Caco-2 (cell line): ENCODE measurements at regions not wholly inside any gene's neighbourhood (a gene's known extent, or its start where the extent isn't known, plus 50 kb on each side); places are given as distances from the start of the nearest gene placed in this dataset.

ENCODE experiments used
- BruUV-seq: library from RNA; stranded (reverse); fragments of 400-500 nt; replicated peaks from 2 replicates; lab custom pipeline; 2021; lab: Mats Ljungman, UMichigan
- CTCF ChIA-PET: fragments of 300-600 bp; sonication (Branson Sonifier 250); formaldehyde crosslinking; loops from one replicate; lab custom pipeline; 2022; ENCODE audit warnings: antibody characterized with exemption; lab: Charles Lee
- POLR2A ChIA-PET: fragments of 300-600 bp; sonication (Branson Sonifier 250); formaldehyde crosslinking; loops from one replicate; lab custom pipeline; 2022; ENCODE audit warnings: antibody characterized with exemption; lab: Charles Lee
- DNase-seq, 2 experiments: peaks; one replicate each; pipeline versions ENCODE4 v3.0.0 to v3.0.0-alpha.2; 2020 to 2022
- H3K27me3 ChIP-seq: replicated peaks from 2 replicates; pipeline ENCODE4 v1.6.0; 2011; ENCODE audit warnings: low read length; ENCODE audit not compliant: control insufficient read depth, insufficient read depth
- H3K36me3 ChIP-seq: 2 replicates; pipeline ENCODE4 v1.5.1; 2011; ENCODE audit warnings: low read length; ENCODE audit not compliant: control insufficient read depth, insufficient read depth
- H3K4me1 ChIP-seq: fragments of 250-450 bp; sonication (Bioruptor Pico); 2 replicates; pipeline ENCODE4 v1.5.1; 2020; ENCODE audit warnings: mild to moderate bottlenecking
- H3K4me3 ChIP-seq: 2 replicates; pipeline ENCODE4 v1.5.1; 2011; ENCODE audit warnings: low read depth, mild to moderate bottlenecking, control low read depth, low read length
- H3K9me3 ChIP-seq: fragments of 250-450 bp; sonication (Bioruptor Pico); 2 replicates; pipeline ENCODE4 v1.5.1; 2020; ENCODE audit warnings: mild to moderate bottlenecking, moderate library complexity
- H3K27ac Mint-ChIP-seq: one replicate; pipeline ENCODE4 v1.8.0; 2022; ENCODE audit warnings: mixed read lengths; ENCODE audit not compliant: unreplicated experiment
- H3K27me3 Mint-ChIP-seq: one replicate; pipeline ENCODE4 v1.8.0; 2022; ENCODE audit warnings: mixed read lengths; ENCODE audit not compliant: insufficient read depth, unreplicated experiment
- H3K36me3 Mint-ChIP-seq: one replicate; pipeline ENCODE4 v1.8.0; 2022; ENCODE audit warnings: mild to moderate bottlenecking, mixed read lengths; ENCODE audit not compliant: insufficient read depth, unreplicated experiment
- H3K4me1 Mint-ChIP-seq: one replicate; pipeline ENCODE4 v1.8.0; 2022; ENCODE audit warnings: low read depth, mixed read lengths; ENCODE audit not compliant: unreplicated experiment
- H3K4me3 Mint-ChIP-seq: one replicate; pipeline ENCODE4 v1.8.0; 2022; ENCODE audit warnings: mild to moderate bottlenecking, moderate library complexity, mixed read lengths; ENCODE audit not compliant: unreplicated experiment
- H3K9me3 Mint-ChIP-seq: one replicate; pipeline ENCODE4 v1.8.0; 2022; ENCODE audit warnings: mixed read lengths; ENCODE audit not compliant: unreplicated experiment
- intact Hi-C: fragments of 100-400 bp; cut with micrococcal nuclease; formaldehyde crosslinking; loops from one replicate; pipeline ENCODE4 v1.10.0; 2022; ENCODE audit not compliant: unreplicated experiment
- TF ChIP-seq, protein P1 (sequence below), 2 experiments: fragments of 200-600 bp in 1 of 2; IDR thresholded peaks; 1 replicate in 1 of 2; 2 replicates in 1 of 2; pipeline versions ENCODE4 v1.5.1 to v1.8.0; 2011 to 2022; ENCODE audit warnings: antibody characterized with exemption in 1 of 2, control low read depth in 1 of 2, inconsistent platforms in 1 of 2, low read depth in 1 of 2, low read length in 1 of 2, mild to moderate bottlenecking in 1 of 2, moderate library complexity in 1 of 2; ENCODE audit not compliant: insufficient read depth in 1 of 2, severe bottlenecking in 1 of 2, unreplicated experiment in 1 of 2

DNA sequence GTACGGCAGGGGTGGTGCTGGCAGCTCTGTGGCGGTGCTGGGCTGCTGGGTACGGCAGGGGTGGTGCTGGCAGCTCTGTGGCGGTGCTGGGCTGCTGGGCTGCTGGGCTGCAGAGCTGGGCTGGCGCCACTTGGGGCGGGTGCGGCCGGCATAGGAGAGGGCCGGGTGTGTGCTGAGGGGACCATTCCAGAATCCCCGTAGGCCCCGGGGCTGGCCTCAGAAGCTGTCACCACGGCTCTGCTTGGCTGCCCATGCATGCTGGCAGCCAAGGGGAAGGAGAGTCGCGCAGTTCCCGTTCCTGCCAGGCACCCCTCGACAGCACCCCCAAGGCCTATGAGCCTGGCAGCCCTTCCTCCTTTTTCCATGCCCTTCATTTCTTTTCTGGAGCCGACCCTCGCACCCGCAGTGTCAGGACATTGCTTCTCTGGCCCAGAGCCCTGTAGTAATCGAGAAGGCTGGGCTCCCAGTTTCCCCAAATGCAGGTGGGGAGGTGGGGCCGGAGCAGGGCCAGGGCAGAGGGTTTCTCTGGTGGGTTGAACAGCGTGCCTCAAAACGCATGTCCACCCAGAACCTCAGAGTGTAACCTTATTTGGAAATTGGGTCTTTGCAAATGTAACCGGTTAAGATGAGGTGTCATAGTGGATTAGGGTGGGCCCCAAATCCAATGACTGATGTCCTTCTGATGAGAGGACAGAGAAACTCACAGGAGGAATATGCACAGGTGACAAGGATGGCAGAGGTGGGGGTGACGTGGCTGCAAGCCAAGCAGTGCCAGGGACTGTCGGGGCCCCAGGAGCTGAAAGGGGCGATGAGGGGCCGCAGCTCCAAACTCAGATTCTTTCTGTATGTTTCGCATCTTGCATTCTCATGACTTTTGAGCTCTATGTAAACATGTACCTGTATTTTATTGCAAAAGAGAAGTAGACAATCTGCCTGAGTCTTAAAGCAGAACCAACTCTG is 71.0 kb upstream of the ACTRT2 start:
- Histone ChIP-seq H3K4me3 (no peak overlapping the region), H3K27me3 (no peaks in the 10 kb centered on the region), H3K4me1 (no peaks in the 10 kb centered on the region), H3K36me3 (no peaks in the 10 kb centered on the region), H3K9me3 (no peaks in the 10 kb centered on the region)
- peaks cover 9% of the 10 kb centered on the region for H3K27me3 Mint-ChIP-seq
- H3K27ac Mint-ChIP-seq: no peak overlapping the region
- intact Hi-C loops: no loop called here
- no peak for DNase-seq
- H3K4me1 Mint-ChIP-seq: no peaks in the 10 kb centered on the region
- ChIA-PET CTCF (no interaction called here), POLR2A (no interaction called here)
- no peaks in the 10 kb centered on the region for H3K36me3 Mint-ChIP-seq
- TF ChIP-seq, protein P1, sequence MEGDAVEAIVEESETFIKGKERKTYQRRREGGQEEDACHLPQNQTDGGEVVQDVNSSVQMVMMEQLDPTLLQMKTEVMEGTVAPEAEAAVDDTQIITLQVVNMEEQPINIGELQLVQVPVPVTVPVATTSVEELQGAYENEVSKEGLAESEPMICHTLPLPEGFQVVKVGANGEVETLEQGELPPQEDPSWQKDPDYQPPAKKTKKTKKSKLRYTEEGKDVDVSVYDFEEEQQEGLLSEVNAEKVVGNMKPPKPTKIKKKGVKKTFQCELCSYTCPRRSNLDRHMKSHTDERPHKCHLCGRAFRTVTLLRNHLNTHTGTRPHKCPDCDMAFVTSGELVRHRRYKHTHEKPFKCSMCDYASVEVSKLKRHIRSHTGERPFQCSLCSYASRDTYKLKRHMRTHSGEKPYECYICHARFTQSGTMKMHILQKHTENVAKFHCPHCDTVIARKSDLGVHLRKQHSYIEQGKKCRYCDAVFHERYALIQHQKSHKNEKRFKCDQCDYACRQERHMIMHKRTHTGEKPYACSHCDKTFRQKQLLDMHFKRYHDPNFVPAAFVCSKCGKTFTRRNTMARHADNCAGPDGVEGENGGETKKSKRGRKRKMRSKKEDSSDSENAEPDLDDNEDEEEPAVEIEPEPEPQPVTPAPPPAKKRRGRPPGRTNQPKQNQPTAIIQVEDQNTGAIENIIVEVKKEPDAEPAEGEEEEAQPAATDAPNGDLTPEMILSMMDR (IDR thresholded peaks at IDR 0.05; ENCODE audit: insufficient read depth in 1 of 2, low read depth in 1 of 2, low read length in 1 of 2, severe bottlenecking in 1 of 2, unreplicated experiment in 1 of 2): no peak
- no peak overlapping the region for H3K4me3 Mint-ChIP-seq
- no TSS peak for BruUV-seq
- H3K9me3 Mint-ChIP-seq: no peaks in the 10 kb centered on the region

DNA sequence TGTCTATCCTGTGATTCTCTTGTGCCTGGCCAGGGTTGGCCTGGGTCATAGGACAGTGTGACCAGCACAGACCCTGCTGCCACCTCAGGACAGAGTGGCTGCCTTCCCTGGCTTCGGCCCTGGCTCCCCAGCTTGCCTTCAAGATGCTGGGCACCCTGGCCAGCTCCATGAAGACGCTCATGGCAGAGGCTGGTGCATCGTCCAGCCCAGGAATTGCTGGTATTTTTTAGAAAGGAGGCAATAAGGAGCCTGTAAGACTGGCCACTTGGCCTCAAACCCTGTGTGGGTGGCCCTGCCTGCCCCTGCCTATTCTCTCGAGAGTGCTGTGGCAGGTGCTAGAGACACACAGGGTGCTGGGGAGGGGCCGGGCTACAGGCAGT is 70.4 kb upstream of the ACTRT2 start:
- no TSS peak for BruUV-seq
- H3K4me3 ChIP-seq: no peak overlapping the region
- no peaks in the 10 kb centered on the region for H3K4me1 ChIP-seq
- H3K27me3 ChIP-seq: no peaks in the 10 kb centered on the region
- Mint-ChIP-seq H3K27me3 (peaks cover 9% of the 10 kb centered on the region), H3K4me3 (no peak overlapping the region), H3K4me1 (no peaks in the 10 kb centered on the region), H3K9me3 (peaks cover 3% of the 10 kb centered on the region), H3K36me3 (no peaks in the 10 kb centered on the region), H3K27ac (no peak overlapping the region)
- H3K9me3 ChIP-seq: no peaks in the 10 kb centered on the region
- no peak for DNase-seq
- ChIA-PET CTCF (no interaction called here), POLR2A (no interaction called here)
- intact Hi-C loops: no loop called here
- TF ChIP-seq, protein P1 (IDR thresholded peaks at IDR 0.05; ENCODE audit: insufficient read depth in 1 of 2, low read depth in 1 of 2, low read length in 1 of 2, severe bottlenecking in 1 of 2, unreplicated experiment in 1 of 2): no peak
- H3K36me3 ChIP-seq: no peaks in the 10 kb centered on the region

DNA sequence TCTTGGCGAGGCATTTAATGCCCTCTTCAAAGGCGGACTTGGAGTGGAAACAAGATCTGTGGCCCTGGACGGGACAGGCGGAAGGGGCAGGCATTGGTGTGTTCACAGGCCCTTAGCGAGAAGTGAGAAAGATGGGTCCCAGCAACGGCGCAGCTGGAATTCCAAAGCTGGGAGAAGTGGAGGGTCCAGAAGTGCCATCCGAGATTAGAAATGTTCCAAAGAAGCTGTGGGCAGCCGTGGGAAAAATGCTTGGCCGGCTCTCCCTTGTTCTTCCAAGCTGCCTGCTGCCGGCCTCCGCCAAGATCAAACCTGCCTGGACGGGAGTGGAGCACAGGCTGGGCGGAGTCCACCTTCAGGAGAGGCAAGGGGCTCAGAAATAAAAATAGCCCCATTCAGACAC is 69.4 kb upstream of the ACTRT2 start:
- TF ChIP-seq, protein P1 (IDR thresholded peaks at IDR 0.05; ENCODE audit: insufficient read depth in 1 of 2, low read depth in 1 of 2, low read length in 1 of 2, severe bottlenecking in 1 of 2, unreplicated experiment in 1 of 2): no peak
- Histone ChIP-seq H3K4me1 (no peaks in the 10 kb centered on the region), H3K4me3 (no peak overlapping the region), H3K27me3 (no peaks in the 10 kb centered on the region), H3K9me3 (no peaks in the 10 kb centered on the region), H3K36me3 (no peaks in the 10 kb centered on the region)
- ChIA-PET POLR2A (no interaction called here), CTCF (no interaction called here)
- H3K36me3 Mint-ChIP-seq: no peaks in the 10 kb centered on the region
- peaks cover 10% of the 10 kb centered on the region for H3K9me3 Mint-ChIP-seq
- no peak for DNase-seq
- no peak overlapping the region for H3K27ac Mint-ChIP-seq
- H3K27me3 Mint-ChIP-seq: peaks cover 9% of the 10 kb centered on the region
- H3K4me3 Mint-ChIP-seq: no peak overlapping the region
- no TSS peak for BruUV-seq
- H3K4me1 Mint-ChIP-seq: no peaks in the 10 kb centered on the region
- intact Hi-C loops: no loop called here
